ENCODE measurements at regions not wholly inside any gene's neighbourhood (a gene's known extent, or its start where the extent isn't known, plus 50 kb on each side); places are given as distances from the start of the nearest gene placed in this dataset.

DNA sequence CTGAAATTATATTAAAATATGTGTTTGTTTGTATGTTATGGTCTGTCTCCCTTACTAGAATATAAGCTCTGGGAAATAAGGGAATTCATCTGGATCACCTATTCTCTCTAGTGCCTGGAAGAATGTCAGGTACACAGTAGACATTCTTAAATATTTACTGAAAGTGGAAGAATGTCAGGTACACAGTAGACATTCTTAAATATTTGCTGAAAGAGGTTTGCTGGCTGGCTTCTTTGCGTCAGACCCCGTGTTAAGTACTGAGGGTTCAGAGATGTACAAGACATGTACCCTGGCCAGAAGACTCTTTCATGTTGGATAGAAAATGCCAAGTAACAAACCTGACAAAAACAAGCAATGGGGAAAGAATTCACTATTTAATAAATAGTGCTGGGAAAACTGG lies 199.1 kb downstream of the INSC start:
- TF ChIP-seq EZH2 (IDR thresholded peaks at IDR 0.05) = no peak
- no peak for TF ChIP-seq FOXP2 (optimal IDR thresholded peaks at IDR 0.05; ENCODE audit: control extremely low read depth, extremely low read length, insufficient read depth)

Measured in SK-N-MC (cell line).